Keratinocyte (primary cell): ENCODE measurements at regions not wholly inside any gene's neighbourhood (a gene's known extent, or its start where the extent isn't known, plus 50 kb on each side); places are given as distances from the start of the nearest gene placed in this dataset.

Source experiments
- DNase-seq: peaks from one replicate; pipeline ENCODE4 v3.0.0-alpha.2; 2011; ENCODE audit warnings: low read depth, missing footprints, low spot score
- FAIRE-seq: peaks from 2 replicates; lab custom pipeline; 2011; peaks lifted over from hg19 to GRCh38; lab: Jason Lieb, UNC
- H2AFZ ChIP-seq: 2 replicates; pipeline ENCODE4 v1.6.0; 2012; ENCODE audit warnings: low read length, control low read depth, inconsistent platforms; ENCODE audit not compliant: control insufficient read depth
- H3K27ac ChIP-seq: 2 replicates; pipeline ENCODE4 v1.5.1; 2011; ENCODE audit warnings: low read length; ENCODE audit not compliant: control insufficient read depth, insufficient read depth
- H3K27me3 ChIP-seq: 3 replicates; pipeline ENCODE4 v1.6.0; 2011; ENCODE audit warnings: low read length; ENCODE audit not compliant: control insufficient read depth, insufficient read depth; ENCODE audit errors: extremely low read depth
- H3K36me3 ChIP-seq, 2 experiments: 2 replicates in 1 of 2; 3 replicates in 1 of 2; pipeline ENCODE4 v1.5.1; 2011; ENCODE audit warnings: low read length in 2 of 2, mild to moderate bottlenecking in 1 of 2; ENCODE audit not compliant: control insufficient read depth in 2 of 2, insufficient read depth in 2 of 2; ENCODE audit errors: extremely low read depth in 1 of 2
- H3K4me1 ChIP-seq: 3 replicates; pipeline ENCODE4 v1.5.1; 2011; ENCODE audit warnings: low read length; ENCODE audit not compliant: control insufficient read depth, insufficient read depth; ENCODE audit errors: extremely low read depth
- H3K4me2 ChIP-seq: 3 replicates; pipeline ENCODE4 v1.6.0; 2011; ENCODE audit warnings: low read depth, low read length; ENCODE audit not compliant: control insufficient read depth, insufficient read depth; ENCODE audit errors: extremely low read depth
- H3K4me3 ChIP-seq, 3 experiments: fragments of 200-600 bp in 1 of 3; sonication (generic) in 1 of 3; 2 replicates in 2 of 3; 3 replicates in 1 of 3; pipeline ENCODE4 v1.5.1; 2011 to 2016; ENCODE audit warnings: low read length in 3 of 3, mild to moderate bottlenecking in 3 of 3, control low read depth in 2 of 3, inconsistent platforms in 1 of 3, low read depth in 1 of 3, mixed read lengths in 1 of 3, mixed run types in 1 of 3, moderate library complexity in 1 of 3; ENCODE audit not compliant: control insufficient read depth in 2 of 3, insufficient read depth in 2 of 3; ENCODE audit errors: extremely low read depth in 1 of 3
- H3K79me2 ChIP-seq: 2 replicates; pipeline ENCODE4 v1.6.0; 2012; ENCODE audit warnings: low read length; ENCODE audit not compliant: control insufficient read depth, insufficient read depth
- H3K9ac ChIP-seq: 3 replicates; pipeline ENCODE4 v1.6.0; 2011; ENCODE audit warnings: low read length; ENCODE audit not compliant: control insufficient read depth, insufficient read depth; ENCODE audit errors: extremely low read depth
- H3K9me1 ChIP-seq: 3 replicates; pipeline ENCODE4 v1.6.0; 2011; ENCODE audit warnings: low read length; ENCODE audit not compliant: control insufficient read depth, insufficient read depth; ENCODE audit errors: extremely low read depth
- H3K9me3 ChIP-seq: 2 replicates; pipeline ENCODE4 v1.5.1; 2012; ENCODE audit warnings: low read depth, low read length; ENCODE audit not compliant: control insufficient read depth
- H4K20me1 ChIP-seq: 3 replicates; pipeline ENCODE4 v1.6.0; 2011; ENCODE audit warnings: low read length; ENCODE audit not compliant: control insufficient read depth, insufficient read depth; ENCODE audit errors: extremely low read depth
- EZH2 ChIP-seq: IDR thresholded peaks from one replicate; pipeline ENCODE4 v1.6.1; 2012; ENCODE audit warnings: inconsistent platforms, mild to moderate bottlenecking, low read length, moderate library complexity
- dilution Hi-C: fragments of 300-500 bp; cut with MboI; formaldehyde crosslinking; loops from one replicate; pipeline ENCODE4 v1.7.0; 2020; ENCODE audit warnings: low sequenced_read_pairs; ENCODE audit not compliant: extremely low pct_ligation_motif_present
- TF ChIP-seq, protein P1 (sequence below), 3 experiments: IDR thresholded peaks in 1 of 3; conservative IDR thresholded peaks in 1 of 3; optimal IDR thresholded peaks in 1 of 3; 2 replicates in 2 of 3; 3 replicates in 1 of 3; pipeline versions ENCODE3 to v1.5.1; 2011; ENCODE audit warnings: low read length in 3 of 3, mild to moderate bottlenecking in 3 of 3, moderate library complexity in 2 of 3, control low read depth in 1 of 3, inconsistent platforms in 1 of 3; ENCODE audit not compliant: insufficient read depth in 2 of 3; ENCODE audit errors: extremely low read depth in 1 of 3

- no peaks in the 10 kb centered on the region for H3K36me3 ChIP-seq
- H3K4me3 ChIP-seq, result no peak overlapping the region
- TF ChIP-seq EZH2, result no peak
- TF ChIP-seq, protein P1, sequence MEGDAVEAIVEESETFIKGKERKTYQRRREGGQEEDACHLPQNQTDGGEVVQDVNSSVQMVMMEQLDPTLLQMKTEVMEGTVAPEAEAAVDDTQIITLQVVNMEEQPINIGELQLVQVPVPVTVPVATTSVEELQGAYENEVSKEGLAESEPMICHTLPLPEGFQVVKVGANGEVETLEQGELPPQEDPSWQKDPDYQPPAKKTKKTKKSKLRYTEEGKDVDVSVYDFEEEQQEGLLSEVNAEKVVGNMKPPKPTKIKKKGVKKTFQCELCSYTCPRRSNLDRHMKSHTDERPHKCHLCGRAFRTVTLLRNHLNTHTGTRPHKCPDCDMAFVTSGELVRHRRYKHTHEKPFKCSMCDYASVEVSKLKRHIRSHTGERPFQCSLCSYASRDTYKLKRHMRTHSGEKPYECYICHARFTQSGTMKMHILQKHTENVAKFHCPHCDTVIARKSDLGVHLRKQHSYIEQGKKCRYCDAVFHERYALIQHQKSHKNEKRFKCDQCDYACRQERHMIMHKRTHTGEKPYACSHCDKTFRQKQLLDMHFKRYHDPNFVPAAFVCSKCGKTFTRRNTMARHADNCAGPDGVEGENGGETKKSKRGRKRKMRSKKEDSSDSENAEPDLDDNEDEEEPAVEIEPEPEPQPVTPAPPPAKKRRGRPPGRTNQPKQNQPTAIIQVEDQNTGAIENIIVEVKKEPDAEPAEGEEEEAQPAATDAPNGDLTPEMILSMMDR (optimal IDR thresholded peaks at IDR 0.05 in 1 of 3, IDR thresholded peaks at IDR 0.05 in 1 of 3, conservative IDR thresholded peaks at IDR 0.05 in 1 of 3; ENCODE audit: extremely low read depth in 1 of 3, insufficient read depth in 2 of 3, low read length in 3 of 3), result no peak
- no peaks in the 10 kb centered on the region for H3K9me3 ChIP-seq
- no peak overlapping the region for H2AFZ ChIP-seq
- no peaks in the 10 kb centered on the region for H3K9me1 ChIP-seq
- FAIRE-seq (no peak), DNase-seq (no peak)
- no peaks in the 10 kb centered on the region for H3K4me1 ChIP-seq
- H3K79me2 ChIP-seq, result no peaks in the 10 kb centered on the region
- H3K4me2 ChIP-seq, result no peak overlapping the region
- H3K27me3 ChIP-seq, result peaks cover 5% of the 10 kb centered on the region
- no peaks in the 10 kb centered on the region for H4K20me1 ChIP-seq
- no peak overlapping the region for H3K27ac ChIP-seq
- H3K9ac ChIP-seq, result no peak overlapping the region
- dilution Hi-C loops, result loop anchor here (25.0 kb wide), 1 partner anchor 273 kb away; no protein-coding TSS in a partner anchor
Observed at GRCh38 chr1:38538834-38539233, 320.7 kb downstream of the RRAGC start.

DNA sequence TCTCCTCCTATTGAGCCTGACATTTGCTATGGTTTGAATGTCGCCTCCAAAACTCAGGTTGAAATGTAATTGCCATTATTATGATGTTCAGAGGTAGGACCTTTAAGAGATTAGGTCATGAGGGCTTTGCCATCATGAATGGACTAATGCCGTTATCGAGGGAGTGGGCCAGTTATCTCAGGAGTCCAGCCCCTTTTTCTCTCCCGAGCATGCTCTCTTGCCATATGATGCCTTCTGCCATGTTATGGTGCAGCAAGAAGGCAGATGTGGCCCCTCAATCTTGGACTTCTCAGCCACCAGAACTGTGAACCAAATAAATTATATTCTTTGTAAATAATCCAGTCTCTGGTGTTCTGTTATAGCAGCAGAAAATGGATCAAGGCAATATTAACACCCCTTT, 323.5 kb downstream of the RRAGC start:
- dilution Hi-C loops, result loop anchor here (25.0 kb wide), 1 partner anchor 276 kb away; no protein-coding TSS in a partner anchor
- H3K9me3 ChIP-seq, result no peaks in the 10 kb centered on the region
- H3K36me3 ChIP-seq, result no peaks in the 10 kb centered on the region
- no peak overlapping the region for H3K4me2 ChIP-seq
- H3K4me3 ChIP-seq, result no peak overlapping the region
- no peaks in the 10 kb centered on the region for H3K9me1 ChIP-seq
- H3K4me1 ChIP-seq, result no peaks in the 10 kb centered on the region
- DNase-seq, result no peak
- H3K9ac ChIP-seq, result no peak overlapping the region
- H3K27ac ChIP-seq, result no peak overlapping the region
- no peaks in the 10 kb centered on the region for H4K20me1 ChIP-seq
- no peak for TF ChIP-seq EZH2
- TF ChIP-seq, protein P1 (optimal IDR thresholded peaks at IDR 0.05 in 1 of 3, IDR thresholded peaks at IDR 0.05 in 1 of 3, conservative IDR thresholded peaks at IDR 0.05 in 1 of 3; ENCODE audit: extremely low read depth in 1 of 3, insufficient read depth in 2 of 3, low read length in 3 of 3), result no peak
- FAIRE-seq, result no peak
- H2AFZ ChIP-seq, result no peak overlapping the region
- H3K27me3 ChIP-seq, result peaks cover 5% of the 10 kb centered on the region
- no peaks in the 10 kb centered on the region for H3K79me2 ChIP-seq
